SHP77 (cell line): ENCODE measurements at regions not wholly inside any gene's neighbourhood (a gene's known extent, or its start where the extent isn't known, plus 50 kb on each side); places are given as distances from the start of the nearest gene placed in this dataset.

ENCODE experiments used
- DNase-seq, 2 experiments: peaks; one replicate each; lab custom pipeline; 2025; lab: John Stamatoyannopoulos, UW

DNA sequence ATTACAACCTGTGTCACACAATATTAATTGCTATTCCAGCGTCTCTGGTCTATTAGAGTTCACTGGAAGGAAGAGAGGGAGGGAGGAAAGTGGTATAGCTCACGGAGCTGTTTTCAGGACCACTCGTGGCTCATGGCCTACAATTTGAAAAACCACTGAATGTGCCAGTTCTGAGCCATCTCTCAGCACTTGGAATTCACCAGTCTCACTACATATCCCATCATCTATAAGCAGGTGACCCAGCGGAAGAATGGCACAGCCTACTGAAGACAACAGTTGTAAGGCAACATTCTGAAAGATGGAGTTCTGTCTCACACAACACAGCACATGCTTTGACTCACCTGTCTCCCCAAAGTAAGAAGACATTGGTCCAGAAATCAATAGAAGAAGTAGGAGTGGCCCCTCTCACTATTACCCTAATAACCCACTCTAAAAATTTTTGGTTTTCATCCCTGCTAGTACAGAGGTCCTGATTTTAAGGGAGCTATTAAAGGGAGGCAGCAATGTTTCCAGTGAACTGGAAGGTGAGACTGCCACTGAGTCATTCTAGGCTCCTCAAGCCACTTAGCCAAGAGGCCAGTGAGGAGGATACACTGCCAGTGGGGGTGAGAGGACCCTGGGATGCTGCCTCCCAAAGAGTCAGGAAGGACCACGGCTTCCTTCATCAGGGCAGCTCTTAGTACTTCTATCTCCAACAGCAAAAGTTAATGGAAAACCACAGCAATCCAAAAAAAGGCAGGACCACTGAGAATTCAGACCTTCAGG is 50.0 kb upstream of the DOCK9 start:
- DNase-seq = no peak

GRCh38 chr13:99028890-99029289 is 51.0 kb upstream of the DOCK9 start:
- DNase-seq = peak; percentile 30 to 36

DNA sequence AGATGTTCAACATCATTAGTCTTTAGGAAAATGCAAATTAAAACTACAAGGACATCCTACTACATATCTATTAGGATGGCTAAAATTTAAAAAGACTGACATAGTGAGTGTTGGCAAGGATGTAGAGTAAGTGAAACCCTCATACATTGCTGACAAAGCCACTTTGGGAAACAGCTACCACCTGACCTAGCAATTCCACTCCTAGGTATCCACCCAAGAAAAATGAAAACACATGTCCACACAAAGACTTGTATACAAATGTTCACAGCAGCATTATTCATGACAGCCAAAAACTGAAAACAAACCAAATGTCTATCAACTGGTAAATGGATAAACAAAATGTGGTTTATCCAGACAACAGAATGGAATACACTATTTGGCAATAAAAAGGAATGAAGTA is 51.7 kb upstream of the DOCK9 start:
- no peak for DNase-seq

GRCh38 chr13:99030326-99030725 is 52.5 kb upstream of the DOCK9 start:
- DNase-seq = no peak

DNA sequence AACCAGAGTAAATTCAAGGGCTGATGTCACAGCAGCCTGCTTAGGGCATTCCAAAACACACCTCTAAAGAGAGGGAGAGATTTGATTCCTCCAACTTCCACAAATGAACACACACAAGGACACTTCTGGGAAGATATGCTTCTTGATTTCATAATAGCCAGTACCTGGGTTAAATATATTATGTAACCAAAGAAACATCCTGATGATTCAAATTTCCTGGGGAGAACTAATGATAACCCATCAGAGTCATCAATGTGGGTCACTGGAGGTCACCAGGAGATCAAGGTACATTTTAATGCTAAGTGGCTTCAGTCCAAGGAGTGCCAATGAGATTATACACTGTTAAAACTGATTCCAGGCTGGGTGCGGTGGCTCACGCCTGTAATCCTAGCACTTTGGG is 54.0 kb upstream of the DOCK9 start:
- DNase-seq = no peak

GRCh38 chr13:99033814-99034213 is 56.0 kb upstream of the DOCK9 start:
- DNase-seq = peak; percentile 61 to 65

GRCh38 chr13:99034333-99035085 is 56.6 kb upstream of the DOCK9 start:
- no peak for DNase-seq

DNA sequence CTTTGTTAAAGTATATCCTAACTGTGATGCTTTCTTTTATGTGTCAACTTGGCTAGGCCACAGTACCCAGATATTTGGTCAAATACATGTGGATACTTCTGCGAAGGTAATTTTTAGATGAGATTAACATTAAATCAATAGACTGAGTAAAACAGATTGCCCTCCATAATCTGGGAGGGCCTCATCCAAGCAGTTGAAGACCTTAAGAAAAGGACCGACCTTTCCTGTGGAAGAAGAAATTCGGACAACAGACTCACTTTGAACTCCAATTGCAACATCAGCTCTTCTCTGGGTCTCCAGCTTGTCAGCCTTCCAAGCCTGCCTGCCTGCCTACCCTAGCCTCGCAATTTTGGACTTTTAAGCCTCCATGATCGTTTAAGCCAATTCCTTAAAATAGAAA is 57.9 kb upstream of the DOCK9 start:
- DNase-seq = no peak

GRCh38 chr13:99037756-99038155 is 59.9 kb upstream of the DOCK9 start:
- no peak for DNase-seq

DNA sequence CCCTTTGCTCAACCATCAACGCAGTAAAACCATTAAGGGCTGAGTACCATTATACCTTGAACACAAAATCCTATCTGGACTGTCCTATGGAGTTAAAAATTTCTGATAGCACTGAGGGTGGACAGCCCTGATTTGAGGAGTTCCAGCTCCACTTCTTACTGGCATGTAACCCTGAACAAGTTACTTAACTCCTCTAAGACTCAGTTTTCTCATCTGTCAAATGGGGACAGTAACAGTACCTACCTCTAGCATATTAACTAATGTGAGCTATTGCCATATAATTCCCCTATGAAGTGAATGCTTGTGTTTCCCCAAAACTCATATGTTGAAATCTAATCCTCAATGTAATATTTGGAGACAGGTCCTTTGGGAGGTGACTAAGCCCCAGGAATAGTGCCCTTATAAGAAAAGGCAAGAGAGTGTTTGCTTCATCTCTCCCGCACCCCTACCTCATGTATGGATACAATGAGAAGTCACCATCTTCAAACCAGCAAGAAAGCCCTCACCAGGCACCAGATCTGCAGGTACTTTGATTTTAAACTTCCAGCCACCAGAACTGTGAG is 61.9 kb upstream of the DOCK9 start:
- no peak for DNase-seq

DNA sequence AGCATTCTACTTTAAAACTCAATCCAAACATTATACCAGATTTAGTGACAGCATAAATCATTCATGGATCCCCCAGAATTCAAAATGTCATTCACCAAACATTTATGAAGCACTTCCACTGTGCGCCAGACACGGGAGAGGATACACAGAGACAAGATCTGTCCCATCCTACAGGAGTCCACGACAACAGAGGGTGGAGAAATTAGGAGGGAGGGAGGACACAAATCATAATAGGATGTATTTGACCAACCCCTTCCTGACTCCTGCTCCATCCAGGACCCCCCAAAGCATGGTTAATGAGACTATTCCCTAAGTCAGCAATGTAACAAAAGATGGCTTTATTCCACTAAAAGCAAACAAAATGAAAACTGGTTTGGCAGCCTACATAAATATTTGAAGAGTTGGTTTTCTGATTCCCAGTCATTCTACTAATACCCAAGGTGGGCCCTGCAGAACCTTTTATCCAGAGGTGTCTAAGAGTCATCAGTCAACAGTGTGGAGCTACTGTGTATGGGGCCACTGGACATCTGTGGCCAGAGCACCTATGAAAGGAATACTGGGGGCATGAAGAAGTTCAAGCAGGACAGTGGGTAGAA is 62.8 kb upstream of the DOCK9 start:
- no peak for DNase-seq

DNA sequence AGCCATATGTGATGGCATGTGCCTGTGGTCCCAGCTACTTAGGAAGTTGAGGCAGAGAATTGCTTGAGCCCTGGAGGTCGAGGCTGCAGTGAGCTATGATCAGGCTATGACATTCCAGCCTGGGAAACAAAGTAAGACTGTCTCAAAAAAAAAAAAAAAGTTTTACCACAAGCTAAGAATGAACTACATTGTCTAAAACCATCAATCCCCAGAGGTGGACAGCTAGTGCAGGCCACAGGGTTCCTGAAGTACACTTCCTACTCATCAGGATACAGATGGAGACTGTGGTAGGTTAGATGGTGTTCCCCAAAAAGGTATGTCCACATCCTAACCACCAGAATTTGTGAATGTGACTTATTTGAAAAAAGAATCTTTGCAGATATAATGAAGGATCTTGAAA is 63.5 kb upstream of the DOCK9 start:
- no peak for DNase-seq

DNA sequence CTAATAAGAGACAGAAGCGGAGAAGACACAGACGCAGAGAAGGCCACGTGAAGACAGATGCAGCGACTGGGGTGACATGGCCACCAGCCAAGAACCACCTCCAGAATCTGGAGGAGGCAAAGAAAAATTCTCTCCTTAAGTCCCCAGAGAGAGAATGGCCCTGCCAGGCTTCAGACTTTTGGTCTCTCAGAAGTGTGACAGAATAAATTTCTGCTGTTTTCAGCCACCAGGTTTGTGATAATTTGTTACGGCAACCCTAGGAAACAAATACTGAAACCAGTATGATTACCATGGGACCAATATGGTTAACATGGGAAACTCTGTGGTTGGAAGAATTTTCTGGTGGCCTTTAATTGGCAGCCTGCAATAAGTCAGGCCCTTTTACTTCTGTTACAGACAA is 63.9 kb upstream of the DOCK9 start:
- no peak for DNase-seq

GRCh38 chr13:99042521-99043250 is 64.8 kb upstream of the DOCK9 start:
- no peak for DNase-seq

GRCh38 chr13:99043831-99044231 is 66.0 kb upstream of the DOCK9 start:
- no peak for DNase-seq

- no peak for DNase-seq
Observed at GRCh38 chr13:99044764-99045163, 66.9 kb upstream of the DOCK9 start.

DNA sequence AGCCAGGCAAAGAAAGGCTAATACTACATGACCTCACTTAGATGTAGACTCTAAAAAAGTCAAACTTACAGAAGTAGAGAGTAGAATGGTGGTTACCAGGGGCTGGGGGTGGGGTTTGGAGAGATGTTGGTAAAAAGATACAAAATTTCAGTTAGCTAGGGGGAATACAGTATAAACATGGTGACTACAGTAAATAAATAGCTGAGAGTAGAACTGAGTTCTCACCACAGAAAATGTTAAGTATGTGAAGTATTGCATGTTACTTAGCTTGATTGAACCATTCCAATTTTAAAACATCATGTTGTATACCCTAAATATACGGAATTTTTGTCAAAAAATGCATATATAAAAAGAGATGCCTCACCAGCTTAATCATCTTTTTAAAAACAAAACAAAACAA is 67.5 kb upstream of the DOCK9 start:
- no peak for DNase-seq

GRCh38 chr13:99046851-99047250 is 69.0 kb upstream of the DOCK9 start:
- no peak for DNase-seq

- no peak for DNase-seq
Observed at GRCh38 chr13:99050983-99051488, 73.2 kb upstream of the DOCK9 start.

DNA sequence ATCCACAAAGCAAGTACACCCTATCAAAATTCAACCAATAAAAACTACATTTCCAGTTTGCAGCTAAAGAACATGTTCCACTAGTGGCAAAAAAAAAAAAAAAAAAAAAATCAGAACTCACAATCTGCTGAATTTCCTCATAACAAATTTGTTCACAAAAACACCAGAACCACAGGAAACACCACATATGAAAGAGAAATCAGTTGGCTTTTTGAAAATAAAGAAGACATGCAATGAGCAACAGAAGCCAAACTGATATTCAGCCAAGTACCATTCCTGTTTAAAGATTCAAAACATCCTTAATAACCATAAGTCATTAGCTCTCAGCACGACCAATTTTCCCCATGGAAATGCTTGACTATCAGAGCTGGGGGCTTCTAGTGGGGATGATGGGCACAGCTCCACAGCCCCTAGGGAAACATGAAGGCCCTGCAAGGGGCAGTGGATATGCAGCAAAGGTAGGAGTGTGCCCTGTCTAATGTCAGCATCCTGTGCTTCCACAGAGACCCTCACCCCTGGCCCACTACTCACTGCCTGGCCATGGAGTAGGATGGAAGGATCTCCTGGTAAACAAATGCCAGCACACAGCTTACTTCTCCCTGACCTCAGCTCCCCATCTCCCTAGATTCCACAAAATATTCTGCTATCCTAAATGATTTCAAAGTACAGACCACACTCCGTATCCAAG is 74.0 kb upstream of the DOCK9 start:
- no peak for DNase-seq

GRCh38 chr13:99053636-99054233 is 75.9 kb upstream of the DOCK9 start:
- DNase-seq = no peak
